GM23248 (cell line): ENCODE measurements at regions not wholly inside any gene's neighbourhood (a gene's known extent, or its start where the extent isn't known, plus 50 kb on each side); places are given as distances from the start of the nearest gene placed in this dataset.

Experiments
- EZH2 ChIP-seq: fragments of 200-600 bp; sonication (generic); IDR thresholded peaks from 2 replicates; pipeline ENCODE4 v1.6.1; 2018; ENCODE audit warnings: antibody characterized with exemption, mild to moderate bottlenecking; ENCODE audit not compliant: insufficient read depth, poor library complexity, severe bottlenecking
- EZH2phosphoT487 ChIP-seq: fragments of 200-600 bp; sonication (generic); IDR thresholded peaks from 2 replicates; pipeline ENCODE4 v1.6.1; 2018; ENCODE audit warnings: antibody characterized with exemption, moderate library complexity, mild to moderate bottlenecking, low read depth; ENCODE audit not compliant: insufficient read depth

GRCh38 chr10:120997313-120997712, 146.2 kb downstream of the WDR11 start:
- TF ChIP-seq EZH2 (no peak), EZH2phosphoT487 (no peak)
